Chondrocyte (in vitro differentiated cells): ENCODE measurements at regions not wholly inside any gene's neighbourhood (a gene's known extent, or its start where the extent isn't known, plus 50 kb on each side); places are given as distances from the start of the nearest gene placed in this dataset.

Experiments used
- DNase-seq: peaks from one replicate; pipeline ENCODE4 v3.0.0; 2021; ENCODE audit warnings: mixed read lengths, low spot score
- H3K27ac Mint-ChIP-seq: one replicate; pipeline ENCODE4 v1.8.0; 2021; ENCODE audit warnings: mild to moderate bottlenecking, moderate library complexity, mixed read lengths; ENCODE audit not compliant: unreplicated experiment
- H3K27me3 Mint-ChIP-seq: 2 replicates; pipeline ENCODE4 v1.8.0; 2021; ENCODE audit warnings: low read depth, mixed read lengths
- H3K36me3 Mint-ChIP-seq: 2 replicates; pipeline ENCODE4 v1.8.0; 2021; ENCODE audit warnings: low read depth, mixed read lengths
- H3K4me1 Mint-ChIP-seq: 2 replicates; pipeline ENCODE4 v1.8.0; 2021; ENCODE audit warnings: low read depth, mild to moderate bottlenecking, mixed read lengths
- H3K4me3 Mint-ChIP-seq: one replicate; pipeline ENCODE4 v1.8.0; 2021; ENCODE audit warnings: mild to moderate bottlenecking, moderate library complexity, mixed read lengths; ENCODE audit not compliant: unreplicated experiment
- H3K9me3 Mint-ChIP-seq: 2 replicates; pipeline ENCODE4 v1.8.0; 2021; ENCODE audit warnings: low read depth, mixed read lengths
- CTCF ChIP-seq: fragments of 200-600 bp; sonication (generic); IDR thresholded peaks from 2 replicates; pipeline ENCODE4 v1.5.0; 2021; ENCODE audit warnings: antibody characterized with exemption, mild to moderate bottlenecking, moderate library complexity

- H3K27me3 Mint-ChIP-seq: no peaks in the 10 kb centered on the region
- H3K9me3 Mint-ChIP-seq: no peaks in the 10 kb centered on the region
- H3K4me3 Mint-ChIP-seq: no peak overlapping the region
- no peaks in the 10 kb centered on the region for H3K36me3 Mint-ChIP-seq
- no peak for TF ChIP-seq CTCF
- H3K4me1 Mint-ChIP-seq: peaks cover 33% of the 10 kb centered on the region
- no peak overlapping the region for H3K27ac Mint-ChIP-seq
- no peak for DNase-seq
Observed at GRCh38 chr1:103336408-103336807, 189.1 kb upstream of the RNPC3 start.

- H3K27ac Mint-ChIP-seq: peak overlapping the region; percentile 60
- no peaks in the 10 kb centered on the region for H3K27me3 Mint-ChIP-seq
- no peaks in the 10 kb centered on the region for H3K36me3 Mint-ChIP-seq
- DNase-seq: no peak
- no peak for TF ChIP-seq CTCF
- H3K4me3 Mint-ChIP-seq: no peak overlapping the region
- H3K9me3 Mint-ChIP-seq: no peaks in the 10 kb centered on the region
- H3K4me1 Mint-ChIP-seq: peaks cover 19% of the 10 kb centered on the region
Observed at GRCh38 chr1:103333141-103333540, 192.4 kb upstream of the RNPC3 start.

- Mint-ChIP-seq H3K4me3 (no peak overlapping the region), H3K4me1 (no peaks in the 10 kb centered on the region), H3K27ac (no peak overlapping the region), H3K36me3 (no peaks in the 10 kb centered on the region), H3K27me3 (no peaks in the 10 kb centered on the region), H3K9me3 (peaks cover 10% of the 10 kb centered on the region)
- no peak for DNase-seq
- TF ChIP-seq CTCF: no peak
Observed at GRCh38 chr1:103327054-103327719, 198.3 kb upstream of the RNPC3 start.

- Mint-ChIP-seq H3K36me3 (no peaks in the 10 kb centered on the region), H3K4me3 (no peak overlapping the region), H3K27ac (no peak overlapping the region), H3K9me3 (peaks cover 15% of the 10 kb centered on the region), H3K4me1 (no peaks in the 10 kb centered on the region), H3K27me3 (no peaks in the 10 kb centered on the region)
- no peak for TF ChIP-seq CTCF
- DNase-seq: no peak
Observed at GRCh38 chr1:103326595-103326994, 198.9 kb upstream of the RNPC3 start.

DNA sequence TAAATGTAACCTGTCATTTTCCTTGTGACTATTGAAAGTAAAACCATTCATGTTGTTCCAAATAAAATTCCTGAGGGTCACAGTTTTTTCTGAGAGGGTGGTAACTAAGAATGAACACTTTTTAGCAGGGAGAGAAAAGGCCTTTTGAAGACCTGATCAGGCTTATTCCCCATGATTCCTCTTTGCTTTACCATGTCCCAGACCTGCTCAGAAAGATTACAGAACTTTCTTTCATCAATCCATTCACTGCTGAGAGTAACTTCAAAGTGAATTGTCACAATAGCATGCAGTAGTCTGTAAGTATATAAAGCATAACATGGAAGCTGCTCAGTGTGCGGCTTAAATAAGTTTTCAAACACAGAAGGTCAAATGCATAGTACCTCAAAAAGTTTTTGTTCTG lies 201.5 kb upstream of the COL11A1 start:
- no peaks in the 10 kb centered on the region for H3K36me3 Mint-ChIP-seq
- TF ChIP-seq CTCF: no peak
- no peak for DNase-seq
- H3K27me3 Mint-ChIP-seq: no peaks in the 10 kb centered on the region
- peaks cover 7% of the 10 kb centered on the region for H3K4me1 Mint-ChIP-seq
- no peak overlapping the region for H3K4me3 Mint-ChIP-seq
- H3K27ac Mint-ChIP-seq: no peak overlapping the region
- H3K9me3 Mint-ChIP-seq: peaks cover 3% of the 10 kb centered on the region
